Dermis blood vessel endothelial cell (primary cell): ENCODE measurements at regions not wholly inside any gene's neighbourhood (a gene's known extent, or its start where the extent isn't known, plus 50 kb on each side); places are given as distances from the start of the nearest gene placed in this dataset.
A peak's percentile ranks its signal among the peaks of the same experiment; 100 is the strongest.
"Not testable (repeated sequence)": the region's sequence is repeated elsewhere in the genome, so short reads cannot be mapped to it uniquely, and the experiment has no call there.

Experiments used
- DNase-seq: peaks from one replicate; pipeline ENCODE4 v3.0.0; 2010

- no peak for DNase-seq
Measured at GRCh38 chr6:118367314-118367713, 180.8 kb upstream of the PLN start.

- DNase-seq = no peak
Measured at GRCh38 chr6:118370722-118371121, 177.4 kb upstream of the PLN start.

- no peak for DNase-seq
Measured at GRCh38 chr6:118371955-118372354, 176.1 kb upstream of the PLN start.

- peak; percentile 13 for DNase-seq
Measured at GRCh38 chr6:118372413-118372812, 175.7 kb upstream of the PLN start.

- DNase-seq = no peak
Measured at GRCh38 chr6:118377711-118378414, 170.2 kb upstream of the PLN start.

GRCh38 chr6:118380620-118381019 lies 167.5 kb upstream of the PLN start:
- not testable (repeated sequence) for DNase-seq

- peak; percentile 9 for DNase-seq
Measured at GRCh38 chr6:118382126-118382525, 166.0 kb upstream of the PLN start.

- DNase-seq = no peak
Measured at GRCh38 chr6:118383924-118384323, 164.2 kb upstream of the PLN start.

GRCh38 chr6:118386975-118387374 lies 161.1 kb upstream of the PLN start:
- no peak for DNase-seq

GRCh38 chr6:118387921-118388701 lies 160.0 kb upstream of the PLN start:
- peak; percentile 92 for DNase-seq

- no peak for DNase-seq
Measured at GRCh38 chr6:118391086-118391485, 157.0 kb upstream of the PLN start.

GRCh38 chr6:118394106-118394505 lies 154.0 kb upstream of the PLN start:
- DNase-seq = no peak

GRCh38 chr6:118396969-118397368 lies 151.1 kb upstream of the PLN start:
- no peak for DNase-seq

GRCh38 chr6:118397671-118398465 lies 150.2 kb upstream of the PLN start:
- no peak for DNase-seq

GRCh38 chr6:118400098-118400497 lies 148.0 kb upstream of the PLN start:
- DNase-seq = no peak

GRCh38 chr6:118400582-118400981 lies 147.5 kb upstream of the PLN start:
- DNase-seq = no peak

- no peak for DNase-seq
Measured at GRCh38 chr6:118401325-118401975, 146.6 kb upstream of the PLN start.

GRCh38 chr6:118403036-118403435 lies 145.1 kb upstream of the PLN start:
- DNase-seq = no peak

- DNase-seq = no peak
Measured at GRCh38 chr6:118408863-118409262, 139.2 kb upstream of the PLN start.

- no peak for DNase-seq
Measured at GRCh38 chr6:118410001-118410400, 138.1 kb upstream of the PLN start.
